GM12878 (cell line): ENCODE measurements at regions not wholly inside any gene's neighbourhood (a gene's known extent, or its start where the extent isn't known, plus 50 kb on each side); places are given as distances from the start of the nearest gene placed in this dataset.

Source experiments
- ATAC-seq: fragments of 200-7000 bp; cut with Tn5 transposase; 3 replicates; pipeline ENCODE4 v1.9.1; 2020; ENCODE audit warnings: mild to moderate bottlenecking, moderate library complexity
- BruUV-seq: library from RNA; stranded (reverse); fragments of 400-500 nt; replicated peaks from 2 replicates; lab custom pipeline; 2021; lab: Mats Ljungman, UMichigan
- CTCF ChIA-PET: fragments of 300-600 bp; sonication (Branson Sonifier 250); formaldehyde crosslinking; extraction: SDS; loops from one replicate; lab custom pipeline; 2021; ENCODE audit warnings: inconsistent platforms; lab: Yijun Ruan, JAX
- POLR2A ChIA-PET: fragments of 350-600 bp; formaldehyde crosslinking; extraction: SDS; loops from one replicate; lab custom pipeline; 2021; ENCODE audit warnings: inconsistent platforms; lab: Charles Lee
- RAD21 ChIA-PET: fragments of 300-600 bp; sonication (Branson Sonifier 250); formaldehyde crosslinking; loops from one replicate; lab custom pipeline; 2023; ENCODE audit warnings: antibody characterized with exemption; ENCODE audit not compliant: unreplicated experiment; lab: Charles Lee
- SMC1A ChIA-PET: fragments of 300-600 bp; sonication (Branson Sonifier 250); formaldehyde crosslinking; loops from one replicate; lab custom pipeline; 2023; ENCODE audit not compliant: unreplicated experiment, uncharacterized antibody; lab: Charles Lee
- DNase-seq: peaks from one replicate; pipeline ENCODE4 v3.0.0-alpha.2; 2011; ENCODE audit warnings: low read depth, low spot score
- FAIRE-seq: peaks from 3 replicates; lab custom pipeline; 2011; peaks lifted over from hg19 to GRCh38; lab: Jason Lieb, UNC
- H2AFZ ChIP-seq: 2 replicates; pipeline ENCODE4 v1.6.0; 2011; ENCODE audit warnings: low read depth, low read length, control low read depth; ENCODE audit not compliant: control insufficient read depth
- H3K27ac ChIP-seq: 2 replicates; pipeline ENCODE4 v1.5.1; 2011; ENCODE audit warnings: control low read depth; ENCODE audit not compliant: control insufficient read depth, insufficient read depth
- H3K27me3 ChIP-seq, 2 experiments: replicated peaks in 1 of 2; 2 replicates each; pipeline versions ENCODE4 v1.6.0 to v1.6.1; 2011; ENCODE audit warnings: low read length in 1 of 2; ENCODE audit not compliant: control insufficient read depth in 2 of 2, insufficient read depth in 2 of 2
- H3K36me3 ChIP-seq, 2 experiments: 2 replicates each; pipeline ENCODE4 v1.5.1; 2011; ENCODE audit warnings: low read length in 1 of 2; ENCODE audit not compliant: control insufficient read depth in 2 of 2, insufficient read depth in 2 of 2
- H3K4me1 ChIP-seq: 2 replicates; pipeline ENCODE4 v1.6.1; 2011; ENCODE audit warnings: mild to moderate bottlenecking, low read length, moderate library complexity, mixed read lengths; ENCODE audit not compliant: control insufficient read depth, insufficient read depth
- H3K4me2 ChIP-seq: 2 replicates; pipeline ENCODE4 v1.6.0; 2011; ENCODE audit warnings: control low read depth; ENCODE audit not compliant: control insufficient read depth, insufficient read depth
- H3K4me3 ChIP-seq: fragments of 200-600 bp; sonication (generic); 2 replicates; pipeline ENCODE4 v1.5.1; 2016
- H3K79me2 ChIP-seq: 2 replicates; pipeline ENCODE4 v1.6.0; 2011; ENCODE audit warnings: low read length; ENCODE audit not compliant: control insufficient read depth, insufficient read depth
- H3K9ac ChIP-seq: 2 replicates; pipeline ENCODE4 v1.8.0; 2011; ENCODE audit warnings: low read length, control low read depth, mixed read lengths; ENCODE audit not compliant: control insufficient read depth, insufficient read depth
- H3K9me3 ChIP-seq: replicated peaks from 3 replicates; pipeline ENCODE4 v1.5.1; 2011; ENCODE audit warnings: mild to moderate bottlenecking, low read length; ENCODE audit not compliant: control insufficient read depth, insufficient read depth
- H4K20me1 ChIP-seq: 2 replicates; pipeline ENCODE4 v1.6.0; 2011; ENCODE audit not compliant: control insufficient read depth, insufficient read depth
- BCL3 ChIP-seq: IDR thresholded peaks from 2 replicates; pipeline ENCODE4 v1.6.1; 2011; ENCODE audit warnings: borderline replicate concordance, low read depth, mild to moderate bottlenecking, moderate library complexity, low read length; ENCODE audit not compliant: insufficient read depth, poor library complexity, severe bottlenecking
- DPF2 ChIP-seq: fragments of 450-650 bp; IDR thresholded peaks from 2 replicates; pipeline ENCODE4 v1.6.1; 2017; ENCODE audit warnings: mild to moderate bottlenecking
- NR2F1 ChIP-seq: fragments of 450-650 bp; conservative IDR thresholded peaks from 2 replicates; pipeline ENCODE4 v1.6.1; 2017; ENCODE audit warnings: mild to moderate bottlenecking
- WGBS: methylation state at CpG from one replicate; pipeline ENCODE4 v1.1.6; 2016; ENCODE audit warnings: low lambda C conversion rate; ENCODE audit not compliant: insufficient replicate concordance, insufficient coverage; ENCODE audit errors: missing lambda C conversion rate; 5-methylcytosine and 5-hydroxymethylcytosine counted together
- in situ Hi-C: fragments of 300-500 bp; cut with MboI; formaldehyde crosslinking; loops from 9 replicates; pipeline ENCODE4 v1.14.3; 2018; ENCODE audit warnings: mixed read lengths
- intact Hi-C: fragments of 100-400 bp; cut with micrococcal nuclease; formaldehyde crosslinking; loops from one replicate; pipeline ENCODE4 v1.14.2; 2022; ENCODE audit not compliant: unreplicated experiment
- TF ChIP-seq, protein P1 (sequence below): IDR thresholded peaks from 2 replicates; pipeline ENCODE4 v1.6.1; 2012; ENCODE audit warnings: low read depth, low read length, improper control_type of control experiment

DNA sequence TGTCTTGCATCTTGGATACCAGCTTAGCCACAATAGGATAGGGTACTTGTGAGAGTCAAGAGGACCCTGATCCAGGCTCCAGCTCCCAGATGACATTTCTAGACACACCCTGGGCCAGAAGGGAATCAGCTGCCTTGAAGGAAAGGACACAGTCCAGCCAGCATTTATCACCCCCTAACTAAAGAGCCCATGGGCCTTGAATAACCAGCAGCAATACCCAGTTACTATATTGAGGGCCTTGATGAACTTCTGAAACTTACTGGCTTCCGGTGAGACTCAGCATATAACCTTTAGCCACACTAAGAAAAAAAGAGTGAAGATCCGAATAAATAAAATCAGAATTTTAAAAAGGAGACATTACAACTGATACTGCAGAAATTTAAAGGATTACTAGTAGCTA lies 1135.4 kb downstream of the LRFN5 start (continued):
- TF ChIP-seq BCL3 = no peak
- TF ChIP-seq, protein P1, sequence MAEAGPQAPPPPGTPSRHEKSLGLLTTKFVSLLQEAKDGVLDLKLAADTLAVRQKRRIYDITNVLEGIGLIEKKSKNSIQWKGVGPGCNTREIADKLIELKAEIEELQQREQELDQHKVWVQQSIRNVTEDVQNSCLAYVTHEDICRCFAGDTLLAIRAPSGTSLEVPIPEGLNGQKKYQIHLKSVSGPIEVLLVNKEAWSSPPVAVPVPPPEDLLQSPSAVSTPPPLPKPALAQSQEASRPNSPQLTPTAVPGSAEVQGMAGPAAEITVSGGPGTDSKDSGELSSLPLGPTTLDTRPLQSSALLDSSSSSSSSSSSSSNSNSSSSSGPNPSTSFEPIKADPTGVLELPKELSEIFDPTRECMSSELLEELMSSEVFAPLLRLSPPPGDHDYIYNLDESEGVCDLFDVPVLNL = no peak

DNA sequence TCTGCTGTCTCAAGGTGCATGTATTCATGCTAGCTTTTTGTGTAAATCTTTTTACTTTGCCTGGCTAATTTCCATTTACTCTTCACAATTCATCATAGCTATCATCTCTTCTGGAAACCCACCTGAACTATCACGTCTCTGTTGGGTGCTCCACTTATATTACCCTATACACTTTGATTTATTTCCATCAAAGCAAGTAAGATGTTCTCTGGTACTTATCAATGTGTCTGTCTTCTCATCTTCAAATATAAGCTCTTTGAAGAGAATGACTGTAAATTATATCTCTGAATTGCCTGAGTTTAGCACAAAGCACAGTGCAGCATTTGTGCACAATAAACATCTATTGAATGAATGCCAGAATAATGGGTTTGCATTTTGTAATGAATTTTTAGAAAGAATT lies 1129.7 kb downstream of the LRFN5 start:
- BruUV-seq = no TSS peak
- Histone ChIP-seq H3K4me3 (no peak overlapping the region), H3K27ac (no peak overlapping the region), H3K9ac (no peak overlapping the region), H3K36me3 (no peaks in the 10 kb centered on the region), H3K27me3 (no peaks in the 10 kb centered on the region), H3K4me2 (no peak overlapping the region), H2AFZ (no peak overlapping the region), H3K9me3 (no peaks in the 10 kb centered on the region), H4K20me1 (no peaks in the 10 kb centered on the region), H3K79me2 (no peaks in the 10 kb centered on the region), H3K4me1 (no peaks in the 10 kb centered on the region)
- ATAC-seq (no peak), DNase-seq (no peak), FAIRE-seq (no peak)
- RAD21 ChIA-PET = no interaction called here
- TF ChIP-seq, protein P1 = no peak
- TF ChIP-seq DPF2 (no peak), NR2F1 (no peak)
- in situ Hi-C loops (no loop called here), intact Hi-C loops (no loop called here)
- CTCF ChIA-PET = no interaction called here
- WGBS = 0% methylated on average over 1 of the region's 1 CpG
- POLR2A ChIA-PET = no interaction called here
- SMC1A ChIA-PET = no interaction called here
